ENCODE measurements at regions not wholly inside any gene's neighbourhood (a gene's known extent, or its start where the extent isn't known, plus 50 kb on each side); places are given as distances from the start of the nearest gene placed in this dataset.

- ChIA-PET CTCF (no interaction called here), POLR2A (no interaction called here)
- H3K9me3 Mint-ChIP-seq: peaks cover 0 to 6% (median 4%) of the 10 kb centered on the region in 5 donors
- no peaks in the 10 kb centered on the region for H3K27me3 Mint-ChIP-seq
- Histone ChIP-seq H3K36me3 (ENCODE audit: insufficient read depth, low read length) (no peaks in the 10 kb centered on the region), H3K27me3 (ENCODE audit: insufficient read depth, low read length, poor library complexity, severe bottlenecking) (no peaks in the 10 kb centered on the region), H3K27ac (ENCODE audit: low read depth, low read length) (no peak overlapping the region), H3K9me3 (ENCODE audit: low read length) (no peaks in the 10 kb centered on the region), H3K4me1 (ENCODE audit: insufficient read depth, low read length) (no peaks in the 10 kb centered on the region), H3K4me3 (ENCODE audit: low read length) (no peak overlapping the region)
- H3K4me3 Mint-ChIP-seq: no peak overlapping the region
- H3K4me1 Mint-ChIP-seq: no peaks in the 10 kb centered on the region
- no peaks in the 10 kb centered on the region for H3K36me3 Mint-ChIP-seq
- no peak for DNase-seq
- no peak overlapping the region for H3K27ac Mint-ChIP-seq
Measured at GRCh38 chr1:218701131-218701530, 356.0 kb downstream of the TGFB2 start.

- Histone ChIP-seq H3K9me3 (ENCODE audit: low read length) (no peaks in the 10 kb centered on the region), H3K36me3 (ENCODE audit: insufficient read depth, low read length) (no peaks in the 10 kb centered on the region), H3K27me3 (ENCODE audit: insufficient read depth, low read length, poor library complexity, severe bottlenecking) (no peaks in the 10 kb centered on the region), H3K4me3 (ENCODE audit: low read length) (no peak overlapping the region), H3K4me1 (ENCODE audit: insufficient read depth, low read length) (no peaks in the 10 kb centered on the region), H3K27ac (ENCODE audit: low read depth, low read length) (no peak overlapping the region)
- CTCF ChIA-PET: no interaction called here
- no peak overlapping the region for H3K27ac Mint-ChIP-seq
- DNase-seq: no peak
- no peaks in the 10 kb centered on the region for H3K4me1 Mint-ChIP-seq
- peaks cover 0 to 6% (median 2%) of the 10 kb centered on the region in 5 donors for H3K9me3 Mint-ChIP-seq
- H3K4me3 Mint-ChIP-seq: no peak overlapping the region
- H3K36me3 Mint-ChIP-seq: no peaks in the 10 kb centered on the region
- no peaks in the 10 kb centered on the region for H3K27me3 Mint-ChIP-seq
- POLR2A ChIA-PET: no interaction called here
Measured at GRCh38 chr1:218702775-218703174, 357.6 kb downstream of the TGFB2 start.

GRCh38 chr1:218703836-218704235 is 358.7 kb downstream of the TGFB2 start:
- Histone ChIP-seq H3K36me3 (ENCODE audit: insufficient read depth, low read length) (no peaks in the 10 kb centered on the region), H3K4me1 (ENCODE audit: insufficient read depth, low read length) (no peaks in the 10 kb centered on the region), H3K27me3 (ENCODE audit: insufficient read depth, low read length, poor library complexity, severe bottlenecking) (no peaks in the 10 kb centered on the region), H3K9me3 (ENCODE audit: low read length) (no peaks in the 10 kb centered on the region), H3K4me3 (ENCODE audit: low read length) (no peak overlapping the region), H3K27ac (ENCODE audit: low read depth, low read length) (no peak overlapping the region)
- ChIA-PET CTCF (no interaction called here), POLR2A (no interaction called here)
- DNase-seq: no peak
- no peak overlapping the region for H3K27ac Mint-ChIP-seq
- H3K4me1 Mint-ChIP-seq: no peaks in the 10 kb centered on the region
- H3K9me3 Mint-ChIP-seq: peaks cover 0 to 7% (median 6%) of the 10 kb centered on the region in 5 donors
- H3K27me3 Mint-ChIP-seq: no peaks in the 10 kb centered on the region
- H3K4me3 Mint-ChIP-seq: no peak overlapping the region
- H3K36me3 Mint-ChIP-seq: no peaks in the 10 kb centered on the region

GRCh38 chr1:218705391-218705790 is 360.3 kb downstream of the TGFB2 start:
- CTCF ChIA-PET: no interaction called here
- no peaks in the 10 kb centered on the region for H3K4me1 Mint-ChIP-seq

GRCh38 chr1:218705911-218706893 is 361.1 kb downstream of the TGFB2 start:
- ChIA-PET CTCF (no interaction called here), POLR2A (no interaction called here)
- H3K4me3 Mint-ChIP-seq: no peak overlapping the region
- Histone ChIP-seq H3K9me3 (ENCODE audit: low read length) (no peaks in the 10 kb centered on the region), H3K36me3 (ENCODE audit: insufficient read depth, low read length) (no peaks in the 10 kb centered on the region), H3K27me3 (ENCODE audit: insufficient read depth, low read length, poor library complexity, severe bottlenecking) (no peaks in the 10 kb centered on the region), H3K4me1 (ENCODE audit: insufficient read depth, low read length) (no peaks in the 10 kb centered on the region), H3K27ac (ENCODE audit: low read depth, low read length) (no peak overlapping the region), H3K4me3 (ENCODE audit: low read length) (no peak overlapping the region)
- no peak overlapping the region for H3K27ac Mint-ChIP-seq
- peaks cover 0 to 10% (median 7%) of the 10 kb centered on the region in 5 donors for H3K9me3 Mint-ChIP-seq
- peaks cover 0 to 2% of the 10 kb centered on the region in 2 donors for H3K27me3 Mint-ChIP-seq
- DNase-seq: no peak
- H3K36me3 Mint-ChIP-seq: no peaks in the 10 kb centered on the region
- H3K4me1 Mint-ChIP-seq: no peaks in the 10 kb centered on the region

More at GRCh38 chr1:218705391-218705790, 360.3 kb downstream of the TGFB2 start:
- no peaks in the 10 kb centered on the region for H3K4me1 ChIP-seq (ENCODE audit: insufficient read depth, low read length)
- no peak for DNase-seq
- POLR2A ChIA-PET: no interaction called here
- H3K27me3 ChIP-seq (ENCODE audit: insufficient read depth, low read length, poor library complexity, severe bottlenecking): no peaks in the 10 kb centered on the region
- no peak overlapping the region for H3K27ac Mint-ChIP-seq
- no peak overlapping the region for H3K27ac ChIP-seq (ENCODE audit: low read depth, low read length)
- H3K9me3 ChIP-seq (ENCODE audit: low read length): no peaks in the 10 kb centered on the region
- H3K36me3 ChIP-seq (ENCODE audit: insufficient read depth, low read length): no peaks in the 10 kb centered on the region
- H3K4me3 ChIP-seq (ENCODE audit: low read length): no peak overlapping the region
- H3K4me3 Mint-ChIP-seq: no peak overlapping the region
- H3K36me3 Mint-ChIP-seq: no peaks in the 10 kb centered on the region
- peaks cover 0 to 10% (median 7%) of the 10 kb centered on the region in 5 donors for H3K9me3 Mint-ChIP-seq
- peaks cover 0 to 2% of the 10 kb centered on the region in 2 donors for H3K27me3 Mint-ChIP-seq

- H3K9me3 ChIP-seq (ENCODE audit: low read length): no peaks in the 10 kb centered on the region
- DNase-seq: no peak
- no peak overlapping the region for H3K4me3 ChIP-seq (ENCODE audit: low read length)
- no peak overlapping the region for H3K27ac Mint-ChIP-seq
- POLR2A ChIA-PET: no interaction called here
- no peaks in the 10 kb centered on the region for H3K36me3 Mint-ChIP-seq
- no peaks in the 10 kb centered on the region for H3K4me1 ChIP-seq (ENCODE audit: insufficient read depth, low read length)
- no peaks in the 10 kb centered on the region for H3K27me3 ChIP-seq (ENCODE audit: insufficient read depth, low read length, poor library complexity, severe bottlenecking)
- H3K4me1 Mint-ChIP-seq: no peaks in the 10 kb centered on the region
- peaks cover 0 to 15% (median 4%) of the 10 kb centered on the region in 5 donors for H3K9me3 Mint-ChIP-seq
- peak overlapping the region in 1 of 7 donors; percentile 18 for H3K4me3 Mint-ChIP-seq
- H3K36me3 ChIP-seq (ENCODE audit: insufficient read depth, low read length): no peaks in the 10 kb centered on the region
- H3K27me3 Mint-ChIP-seq: peaks cover 0 to 2% of the 10 kb centered on the region in 2 donors
- CTCF ChIA-PET: no interaction called here
- H3K27ac ChIP-seq (ENCODE audit: low read depth, low read length): no peak overlapping the region
Measured at GRCh38 chr1:218711001-218711400, 365.9 kb downstream of the TGFB2 start.

GRCh38 chr1:218711884-218712674 is 366.9 kb downstream of the TGFB2 start:
- Histone ChIP-seq H3K4me3 (ENCODE audit: low read length) (no peak overlapping the region), H3K9me3 (ENCODE audit: low read length) (no peaks in the 10 kb centered on the region), H3K4me1 (ENCODE audit: insufficient read depth, low read length) (no peaks in the 10 kb centered on the region), H3K27ac (ENCODE audit: low read depth, low read length) (no peak overlapping the region), H3K27me3 (ENCODE audit: insufficient read depth, low read length, poor library complexity, severe bottlenecking) (no peaks in the 10 kb centered on the region), H3K36me3 (ENCODE audit: insufficient read depth, low read length) (no peaks in the 10 kb centered on the region)
- POLR2A ChIA-PET: no interaction called here
- Mint-ChIP-seq H3K27me3 (peaks cover 0 to 2% of the 10 kb centered on the region in 2 donors), H3K4me1 (no peaks in the 10 kb centered on the region), H3K36me3 (no peaks in the 10 kb centered on the region), H3K27ac (no peak overlapping the region), H3K9me3 (peaks cover 0 to 15% (median 4%) of the 10 kb centered on the region in 5 donors), H3K4me3 (no peak overlapping the region)
- CTCF ChIA-PET: no interaction called here
- no peak for DNase-seq

- Mint-ChIP-seq H3K27me3 (peaks cover 0 to 2% of the 10 kb centered on the region in 2 donors), H3K4me1 (no peaks in the 10 kb centered on the region), H3K9me3 (peaks cover 0 to 15% (median 4%) of the 10 kb centered on the region in 5 donors), H3K27ac (no peak overlapping the region), H3K36me3 (no peaks in the 10 kb centered on the region), H3K4me3 (no peak overlapping the region)
- no peak overlapping the region for H3K4me3 ChIP-seq (ENCODE audit: low read length)
- H3K27me3 ChIP-seq (ENCODE audit: insufficient read depth, low read length, poor library complexity, severe bottlenecking): no peaks in the 10 kb centered on the region
- H3K9me3 ChIP-seq (ENCODE audit: low read length): no peaks in the 10 kb centered on the region
- DNase-seq: no peak
- ChIA-PET POLR2A (no interaction called here), CTCF (no interaction called here)
- H3K4me1 ChIP-seq (ENCODE audit: insufficient read depth, low read length): no peaks in the 10 kb centered on the region
- H3K27ac ChIP-seq (ENCODE audit: low read depth, low read length): no peak overlapping the region
- H3K36me3 ChIP-seq (ENCODE audit: insufficient read depth, low read length): no peaks in the 10 kb centered on the region
Measured at GRCh38 chr1:218712677-218713076, 367.5 kb downstream of the TGFB2 start.
